ENCODE measurements at regions not wholly inside any gene's neighbourhood (a gene's known extent, or its start where the extent isn't known, plus 50 kb on each side); places are given as distances from the start of the nearest gene placed in this dataset.

- ChIA-PET POLR2A (no interaction called here), CTCF (interaction anchor here (1.0 to 1.3 kb wide), 3 partner anchors 9 to 671 kb away, joined by 3 read pairs; no protein-coding TSS in a partner anchor)
- 33% methylated on average over 2 of the region's 3 CpGs for WGBS (ENCODE audit: low lambda C conversion rate)
- no peaks in the 10 kb centered on the region for H3K9me3 ChIP-seq
- no peaks in the 10 kb centered on the region for H3K27me3 ChIP-seq (ENCODE audit: insufficient read depth)
- DNase-seq: no peak
- H3K27ac ChIP-seq (ENCODE audit: low read depth in 2 of 2, low read length in 1 of 2): no peak overlapping the region
- TF ChIP-seq FOSL2 (IDR thresholded peaks at IDR 0.05; ENCODE audit: borderline replicate concordance, low read depth) (no peak), CTCF (IDR thresholded peaks at IDR 0.05) (no peak), CHD2 (IDR thresholded peaks at IDR 0.05; ENCODE audit: low read length, partially characterized antibody) (no peak)
- no peaks in the 10 kb centered on the region for H3K79me2 ChIP-seq (ENCODE audit: insufficient read depth)
- H3K4me1 ChIP-seq (ENCODE audit: control insufficient read depth in 1 of 2, insufficient read depth in 2 of 2, low read depth in 1 of 2, low read length in 1 of 2): peaks cover 0 to 23% of the 10 kb centered on the region in 2 experiments; a peak in 2 of 4 replicates
- no peak overlapping the region for H3K9ac ChIP-seq
- H4K20me1 ChIP-seq (ENCODE audit: insufficient read depth): no peaks in the 10 kb centered on the region
- H3K9me2 ChIP-seq: no peaks in the 10 kb centered on the region
- no peak overlapping the region for H3K4me3 ChIP-seq (ENCODE audit: low read depth in 2 of 2, low read length in 1 of 2)
- no peaks in the 10 kb centered on the region for H3F3A ChIP-seq (replicated peaks; ENCODE audit: insufficient read depth)
- H3K36me3 ChIP-seq (replicated peaks in 1 of 2; ENCODE audit: control insufficient read depth in 1 of 2, insufficient read depth in 2 of 2, low read length in 1 of 2): no peaks in the 10 kb centered on the region
- H3K4me2 ChIP-seq: no peak overlapping the region
- no peak overlapping the region for H2AFZ ChIP-seq (ENCODE audit: low read depth)
Observed at GRCh38 chr1:232428036-232428645, 201.8 kb downstream of the SIPA1L2 start.

DNA sequence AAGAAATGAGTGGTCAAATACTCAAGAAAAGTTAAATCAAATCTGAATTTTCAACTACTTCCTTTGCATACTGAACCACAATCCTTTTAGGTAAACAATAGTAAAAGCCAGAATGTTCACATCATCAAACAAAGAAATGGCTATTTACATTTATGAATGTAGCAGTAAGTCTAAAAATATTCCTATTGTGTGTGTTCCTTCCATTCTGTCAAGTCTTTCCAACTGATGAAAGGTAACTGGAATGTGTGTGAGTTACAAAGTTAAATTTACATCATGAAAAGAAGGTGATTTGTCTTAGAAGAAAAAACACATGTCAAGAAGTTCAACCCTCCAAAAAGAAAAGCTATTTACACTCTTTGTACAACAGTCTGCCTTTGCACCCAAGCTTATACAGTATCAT is 203.1 kb downstream of the SIPA1L2 start:
- Histone ChIP-seq H4K20me1 (ENCODE audit: insufficient read depth) (no peaks in the 10 kb centered on the region), H3K4me1 (ENCODE audit: control insufficient read depth in 1 of 2, insufficient read depth in 2 of 2, low read depth in 1 of 2, low read length in 1 of 2) (peaks cover 0 to 19% of the 10 kb centered on the region in 2 experiments; a peak in 2 of 4 replicates), H3K27ac (ENCODE audit: low read depth in 2 of 2, low read length in 1 of 2) (no peak overlapping the region), H3K79me2 (ENCODE audit: insufficient read depth) (no peaks in the 10 kb centered on the region), H3K4me2 (no peak overlapping the region), H3K9me3 (no peaks in the 10 kb centered on the region), H3K9me2 (no peaks in the 10 kb centered on the region), H3K27me3 (ENCODE audit: insufficient read depth) (no peaks in the 10 kb centered on the region), H3K36me3 (replicated peaks in 1 of 2; ENCODE audit: control insufficient read depth in 1 of 2, insufficient read depth in 2 of 2, low read length in 1 of 2) (no peaks in the 10 kb centered on the region), H3F3A (replicated peaks; ENCODE audit: insufficient read depth) (no peaks in the 10 kb centered on the region), H3K4me3 (ENCODE audit: low read depth in 2 of 2, low read length in 1 of 2) (no peak overlapping the region), H2AFZ (ENCODE audit: low read depth) (no peak overlapping the region), H3K9ac (no peak overlapping the region)
- POLR2A ChIA-PET: no interaction called here
- DNase-seq: no peak
- CTCF ChIA-PET: interaction anchor here (1.0 to 1.3 kb wide), 4 partner anchors 8 to 670 kb away, joined by 3 read pairs; no protein-coding TSS in a partner anchor
- no peak for TF ChIP-seq GATA2 (CRISPR knock-in tag; IDR thresholded peaks at IDR 0.05)
- no peak for TF ChIP-seq USF2 (IDR thresholded peaks at IDR 0.05; ENCODE audit: borderline replicate concordance, low read depth, low read length)
- no peak for TF ChIP-seq NFIC (IDR thresholded peaks at IDR 0.05; ENCODE audit: borderline replicate concordance)
- no peak for TF ChIP-seq TEAD4 (IDR thresholded peaks at IDR 0.05; ENCODE audit: borderline replicate concordance, insufficient read depth)
- TF ChIP-seq YY1 (IDR thresholded peaks at IDR 0.05; ENCODE audit: low read depth): no peak
- TF ChIP-seq MEF2A (IDR thresholded peaks at IDR 0.05; ENCODE audit: borderline replicate concordance, low read depth): no peak
- TF ChIP-seq, protein P1, sequence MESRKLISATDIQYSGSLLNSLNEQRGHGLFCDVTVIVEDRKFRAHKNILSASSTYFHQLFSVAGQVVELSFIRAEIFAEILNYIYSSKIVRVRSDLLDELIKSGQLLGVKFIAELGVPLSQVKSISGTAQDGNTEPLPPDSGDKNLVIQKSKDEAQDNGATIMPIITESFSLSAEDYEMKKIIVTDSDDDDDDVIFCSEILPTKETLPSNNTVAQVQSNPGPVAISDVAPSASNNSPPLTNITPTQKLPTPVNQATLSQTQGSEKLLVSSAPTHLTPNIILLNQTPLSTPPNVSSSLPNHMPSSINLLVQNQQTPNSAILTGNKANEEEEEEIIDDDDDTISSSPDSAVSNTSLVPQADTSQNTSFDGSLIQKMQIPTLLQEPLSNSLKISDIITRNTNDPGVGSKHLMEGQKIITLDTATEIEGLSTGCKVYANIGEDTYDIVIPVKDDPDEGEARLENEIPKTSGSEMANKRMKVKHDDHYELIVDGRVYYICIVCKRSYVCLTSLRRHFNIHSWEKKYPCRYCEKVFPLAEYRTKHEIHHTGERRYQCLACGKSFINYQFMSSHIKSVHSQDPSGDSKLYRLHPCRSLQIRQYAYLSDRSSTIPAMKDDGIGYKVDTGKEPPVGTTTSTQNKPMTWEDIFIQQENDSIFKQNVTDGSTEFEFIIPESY (IDR thresholded peaks at IDR 0.05; ENCODE audit: borderline replicate concordance, low read depth): no peak
- TF ChIP-seq CTCF (IDR thresholded peaks at IDR 0.05): no peak

Measured in SK-N-SH (cell line).